ENCODE measurements at regions not wholly inside any gene's neighbourhood (a gene's known extent, or its start where the extent isn't known, plus 50 kb on each side); places are given as distances from the start of the nearest gene placed in this dataset.

- no peak for TF ChIP-seq CTCF (IDR thresholded peaks at IDR 0.05; ENCODE audit: low read depth, low read length, missing input control)
- TF ChIP-seq REST (IDR thresholded peaks at IDR 0.05): no peak
- TF ChIP-seq RAD21 (IDR thresholded peaks at IDR 0.05): no peak
- no peak for TF ChIP-seq EGR1 (IDR thresholded peaks at IDR 0.05; ENCODE audit: low read depth in 2 of 2)
- TF ChIP-seq FOXA1 (IDR thresholded peaks at IDR 0.05): no peak
- TF ChIP-seq MAX (IDR thresholded peaks at IDR 0.05): no peak
- no peak for TF ChIP-seq ATF3 (IDR thresholded peaks at IDR 0.05)
- TF ChIP-seq ZBTB33 (IDR thresholded peaks at IDR 0.05): no peak
- TF ChIP-seq FOXA2 (IDR thresholded peaks at IDR 0.05): no peak
- TF ChIP-seq YY1 (IDR thresholded peaks at IDR 0.05): no peak
- TF ChIP-seq RXRA (IDR thresholded peaks at IDR 0.05): no peak
- no peak for TF ChIP-seq TAF1 (conservative IDR thresholded peaks at IDR 0.05)
- no peak for TF ChIP-seq GABPA (IDR thresholded peaks at IDR 0.05 in 1 of 2, conservative IDR thresholded peaks at IDR 0.05 in 1 of 2)
These were observed 273.7 kb downstream of the DAD1 start for GRCh38 chr14:22315336-22315735.

All from liver (tissue), 3 donors.